ENCODE measurements at regions not wholly inside any gene's neighbourhood (a gene's known extent, or its start where the extent isn't known, plus 50 kb on each side); places are given as distances from the start of the nearest gene placed in this dataset.

- H3K27ac Mint-ChIP-seq: no peak overlapping the region
- H3K4me1 Mint-ChIP-seq: no peaks in the 10 kb centered on the region
- H3K9me3 Mint-ChIP-seq: peaks cover 15% of the 10 kb centered on the region
- ATAC-seq (ENCODE audit: low read depth): no peak
- peaks cover 11% of the 10 kb centered on the region for H3K27me3 Mint-ChIP-seq
- no peak overlapping the region for H3K4me3 Mint-ChIP-seq
- peaks cover 11% of the 10 kb centered on the region for H3K36me3 Mint-ChIP-seq
- DNase-seq (ENCODE audit: low spot score in 2 of 2): no peak
Observed at GRCh38 chr6:40185486-40185885, 251.2 kb upstream of the MOCS1 start.

GRCh38 chr6:40183902-40184301, 249.6 kb upstream of the MOCS1 start:
- Mint-ChIP-seq H3K27me3 (peaks cover 13% of the 10 kb centered on the region), H3K27ac (no peak overlapping the region), H3K36me3 (peaks cover 11% of the 10 kb centered on the region), H3K4me1 (no peaks in the 10 kb centered on the region), H3K4me3 (no peak overlapping the region), H3K9me3 (peaks cover 15% of the 10 kb centered on the region)
- ATAC-seq (ENCODE audit: low read depth): no peak
- DNase-seq (ENCODE audit: low spot score in 2 of 2): no peak

GRCh38 chr6:40181367-40181766, 247.1 kb upstream of the MOCS1 start:
- Mint-ChIP-seq H3K4me1 (no peaks in the 10 kb centered on the region), H3K9me3 (peaks cover 15% of the 10 kb centered on the region), H3K36me3 (peaks cover 14% of the 10 kb centered on the region), H3K27ac (no peak overlapping the region), H3K4me3 (no peak overlapping the region), H3K27me3 (peaks cover 17% of the 10 kb centered on the region)
- ATAC-seq (ENCODE audit: low read depth) (no peak), DNase-seq (ENCODE audit: low spot score in 2 of 2) (no peak)

- ATAC-seq (ENCODE audit: low read depth): no peak
- peaks cover 14% of the 10 kb centered on the region for H3K36me3 Mint-ChIP-seq
- no peaks in the 10 kb centered on the region for H3K4me1 Mint-ChIP-seq
Observed at GRCh38 chr6:40180271-40180670, 246.0 kb upstream of the MOCS1 start.

GRCh38 chr6:40179496-40179895, 245.2 kb upstream of the MOCS1 start:
- Mint-ChIP-seq H3K36me3 (peaks cover 12% of the 10 kb centered on the region), H3K27me3 (peaks cover 15% of the 10 kb centered on the region), H3K27ac (no peak overlapping the region), H3K4me3 (no peak overlapping the region), H3K4me1 (no peaks in the 10 kb centered on the region), H3K9me3 (peaks cover 15% of the 10 kb centered on the region)
- no peak for ATAC-seq (ENCODE audit: low read depth)
- DNase-seq (ENCODE audit: low spot score in 2 of 2): no peak

More at GRCh38 chr6:40180271-40180670, 246.0 kb upstream of the MOCS1 start:
- no peak for DNase-seq (ENCODE audit: low spot score in 2 of 2)
- Mint-ChIP-seq H3K27ac (no peak overlapping the region), H3K4me3 (no peak overlapping the region), H3K27me3 (peaks cover 15% of the 10 kb centered on the region), H3K9me3 (peaks cover 15% of the 10 kb centered on the region)

GRCh38 chr6:40177598-40177997, 243.3 kb upstream of the MOCS1 start:
- no peak for DNase-seq (ENCODE audit: low spot score in 2 of 2)
- Mint-ChIP-seq H3K4me1 (no peaks in the 10 kb centered on the region), H3K9me3 (peaks cover 6% of the 10 kb centered on the region), H3K27me3 (peaks cover 12% of the 10 kb centered on the region), H3K36me3 (peaks cover 6% of the 10 kb centered on the region), H3K27ac (no peak overlapping the region), H3K4me3 (no peak overlapping the region)
- ATAC-seq (ENCODE audit: low read depth): no peak

- peaks cover 10% of the 10 kb centered on the region for H3K27me3 Mint-ChIP-seq
- H3K36me3 Mint-ChIP-seq: peaks cover 3% of the 10 kb centered on the region
- ATAC-seq (ENCODE audit: low read depth): no peak
- H3K4me1 Mint-ChIP-seq: no peaks in the 10 kb centered on the region
- no peak overlapping the region for H3K27ac Mint-ChIP-seq
- H3K9me3 Mint-ChIP-seq: peaks cover 3% of the 10 kb centered on the region
- no peak overlapping the region for H3K4me3 Mint-ChIP-seq
- no peak for DNase-seq (ENCODE audit: low spot score in 2 of 2)
Observed at GRCh38 chr6:40176152-40176551, 241.9 kb upstream of the MOCS1 start.

- ATAC-seq (ENCODE audit: low read depth): no peak
- H3K27me3 Mint-ChIP-seq: peaks cover 19% of the 10 kb centered on the region
- DNase-seq (ENCODE audit: low spot score in 2 of 2): no peak
- H3K4me1 Mint-ChIP-seq: no peaks in the 10 kb centered on the region
- no peak overlapping the region for H3K27ac Mint-ChIP-seq
- H3K36me3 Mint-ChIP-seq: peaks cover 3% of the 10 kb centered on the region
- H3K9me3 Mint-ChIP-seq: peaks cover 3% of the 10 kb centered on the region
- H3K4me3 Mint-ChIP-seq: no peak overlapping the region
Observed at GRCh38 chr6:40172272-40172671, 238.0 kb upstream of the MOCS1 start.

- H3K27me3 Mint-ChIP-seq: peaks cover 13% of the 10 kb centered on the region
- ATAC-seq (ENCODE audit: low read depth): no peak
- H3K4me3 Mint-ChIP-seq: no peak overlapping the region
- H3K9me3 Mint-ChIP-seq: no peaks in the 10 kb centered on the region
- no peak overlapping the region for H3K27ac Mint-ChIP-seq
- no peaks in the 10 kb centered on the region for H3K36me3 Mint-ChIP-seq
- DNase-seq (ENCODE audit: low spot score in 2 of 2): no peak
- H3K4me1 Mint-ChIP-seq: no peaks in the 10 kb centered on the region
Observed at GRCh38 chr6:40171343-40171742, 237.1 kb upstream of the MOCS1 start.

- Mint-ChIP-seq H3K36me3 (no peaks in the 10 kb centered on the region), H3K27ac (no peak overlapping the region), H3K4me3 (no peak overlapping the region), H3K27me3 (peaks cover 15% of the 10 kb centered on the region), H3K4me1 (no peaks in the 10 kb centered on the region), H3K9me3 (no peaks in the 10 kb centered on the region)
- ATAC-seq (ENCODE audit: low read depth): no peak
- DNase-seq (ENCODE audit: low spot score in 2 of 2): no peak
Observed at GRCh38 chr6:40170856-40171255, 236.6 kb upstream of the MOCS1 start.

GRCh38 chr6:40169878-40170277, 235.6 kb upstream of the MOCS1 start:
- peaks cover 15% of the 10 kb centered on the region for H3K27me3 Mint-ChIP-seq
- no peak for ATAC-seq (ENCODE audit: low read depth)
- no peaks in the 10 kb centered on the region for H3K4me1 Mint-ChIP-seq
- H3K4me3 Mint-ChIP-seq: no peak overlapping the region
- H3K27ac Mint-ChIP-seq: no peak overlapping the region
- no peaks in the 10 kb centered on the region for H3K9me3 Mint-ChIP-seq
- H3K36me3 Mint-ChIP-seq: no peaks in the 10 kb centered on the region
- no peak for DNase-seq (ENCODE audit: low spot score in 2 of 2)

GRCh38 chr6:40166963-40167362, 232.7 kb upstream of the MOCS1 start:
- no peak for DNase-seq (ENCODE audit: low spot score in 2 of 2)
- Mint-ChIP-seq H3K4me1 (no peaks in the 10 kb centered on the region), H3K27me3 (peaks cover 19% of the 10 kb centered on the region), H3K9me3 (no peaks in the 10 kb centered on the region), H3K27ac (no peak overlapping the region), H3K4me3 (no peak overlapping the region), H3K36me3 (no peaks in the 10 kb centered on the region)
- no peak for ATAC-seq (ENCODE audit: low read depth)

GRCh38 chr6:40165036-40165709, 230.9 kb upstream of the MOCS1 start:
- ATAC-seq (ENCODE audit: low read depth): no peak
- peaks cover 16% of the 10 kb centered on the region for H3K27me3 Mint-ChIP-seq

GRCh38 chr6:40164345-40164755, 230.1 kb upstream of the MOCS1 start:
- Mint-ChIP-seq H3K27ac (no peak overlapping the region), H3K4me3 (no peak overlapping the region), H3K4me1 (no peaks in the 10 kb centered on the region), H3K36me3 (no peaks in the 10 kb centered on the region), H3K9me3 (no peaks in the 10 kb centered on the region), H3K27me3 (peaks cover 9% of the 10 kb centered on the region)
- no peak for DNase-seq (ENCODE audit: low spot score in 2 of 2)
- no peak for ATAC-seq (ENCODE audit: low read depth)

More at GRCh38 chr6:40165036-40165709, 230.9 kb upstream of the MOCS1 start:
- no peaks in the 10 kb centered on the region for H3K4me1 Mint-ChIP-seq
- no peak overlapping the region for H3K4me3 Mint-ChIP-seq
- no peaks in the 10 kb centered on the region for H3K36me3 Mint-ChIP-seq
- DNase-seq (ENCODE audit: low spot score in 2 of 2): no peak
- no peak overlapping the region for H3K27ac Mint-ChIP-seq
- H3K9me3 Mint-ChIP-seq: no peaks in the 10 kb centered on the region

GRCh38 chr6:40163924-40164323, 229.7 kb upstream of the MOCS1 start:
- H3K27ac Mint-ChIP-seq: no peak overlapping the region
- ATAC-seq (ENCODE audit: low read depth) (no peak), DNase-seq (ENCODE audit: low spot score in 2 of 2) (no peak)

More at GRCh38 chr6:40163924-40164323, 229.7 kb upstream of the MOCS1 start:
- Mint-ChIP-seq H3K4me3 (no peak overlapping the region), H3K36me3 (no peaks in the 10 kb centered on the region), H3K9me3 (no peaks in the 10 kb centered on the region), H3K4me1 (no peaks in the 10 kb centered on the region), H3K27me3 (peaks cover 9% of the 10 kb centered on the region)
